OCI-LY1 (cell line): ENCODE measurements at regions not wholly inside any gene's neighbourhood (a gene's known extent, or its start where the extent isn't known, plus 50 kb on each side); places are given as distances from the start of the nearest gene placed in this dataset.

Experiments used
- H2AFZ ChIP-seq: fragments of 200-600 bp; sonication (generic), shearing (Covaris generic); 2 replicates; pipeline ENCODE4 v1.6.0; 2014; ENCODE audit warnings: antibody characterized with exemption, mild to moderate bottlenecking, low read length
- H3F3A ChIP-seq: fragments of 200-600 bp; sonication (generic), shearing (Covaris generic); 2 replicates; pipeline ENCODE4 v1.6.0; 2014; ENCODE audit warnings: mild to moderate bottlenecking, antibody characterized with exemption, low read length, moderate library complexity; ENCODE audit not compliant: insufficient read depth
- H3K27ac ChIP-seq: fragments of 200-600 bp; sonication (generic); 2 replicates; pipeline ENCODE4 v1.5.1; 2014; ENCODE audit warnings: low read length, mixed run types, mild to moderate bottlenecking, low read depth; ENCODE audit not compliant: poor library complexity, severe bottlenecking
- H3K27me3 ChIP-seq: fragments of 200-600 bp; sonication (generic); 2 replicates; pipeline ENCODE4 v1.6.0; 2014; ENCODE audit warnings: antibody characterized with exemption, mild to moderate bottlenecking, low read length, moderate library complexity; ENCODE audit not compliant: insufficient read depth
- H3K36me3 ChIP-seq: fragments of 200-600 bp; sonication (generic); 2 replicates; pipeline ENCODE4 v1.6.1; 2014; ENCODE audit warnings: mild to moderate bottlenecking, antibody characterized with exemption, low read length, moderate library complexity, mixed read lengths; ENCODE audit not compliant: insufficient read depth
- H3K4me1 ChIP-seq: fragments of 200-600 bp; sonication (generic); 2 replicates; pipeline ENCODE4 v1.5.1; 2014; ENCODE audit warnings: mild to moderate bottlenecking, low read length, moderate library complexity; ENCODE audit not compliant: insufficient read depth, severe bottlenecking
- H3K4me2 ChIP-seq: fragments of 200-600 bp; sonication (generic), shearing (Covaris generic); 2 replicates; pipeline ENCODE4 v1.6.1; 2014; ENCODE audit warnings: low read length
- H3K4me3 ChIP-seq: fragments of 200-600 bp; sonication (generic); 2 replicates; pipeline ENCODE4 v1.5.1; 2014; ENCODE audit warnings: low read length, low read depth, mild to moderate bottlenecking, mixed read lengths; ENCODE audit not compliant: poor library complexity, severe bottlenecking
- H3K79me2 ChIP-seq: fragments of 200-600 bp; shearing (Covaris generic); 2 replicates; pipeline ENCODE4 v1.6.1; 2016; ENCODE audit warnings: mixed run types, low read length, mixed read lengths; ENCODE audit not compliant: insufficient read depth
- H3K9ac ChIP-seq: fragments of 200-600 bp; sonication (generic), shearing (Covaris generic); 2 replicates; pipeline ENCODE4 v1.6.1; 2014; ENCODE audit warnings: mild to moderate bottlenecking, low read length, mixed read lengths
- H3K9me2 ChIP-seq: fragments of 200-600 bp; sonication (generic), shearing (Covaris generic); 2 replicates; pipeline ENCODE4 v1.6.1; 2014; ENCODE audit warnings: low read depth, mild to moderate bottlenecking, low read length, mixed read lengths
- H3K9me3 ChIP-seq: fragments of 200-600 bp; shearing (Covaris generic); 2 replicates; pipeline ENCODE4 v1.6.1; 2014; ENCODE audit warnings: low read length, mixed read lengths
- H4K20me1 ChIP-seq: fragments of 200-600 bp; sonication (generic), shearing (Covaris generic); 2 replicates; pipeline ENCODE4 v1.6.0; 2016; ENCODE audit warnings: mild to moderate bottlenecking, low read length; ENCODE audit not compliant: insufficient read depth
- EZH2 ChIP-seq: fragments of 200-600 bp; sonication (generic), shearing (Covaris generic); IDR thresholded peaks from 2 replicates; pipeline ENCODE4 v1.8.0; 2017; ENCODE audit warnings: borderline replicate concordance, mixed run types, mild to moderate bottlenecking, antibody characterized with exemption, low read length, moderate library complexity, mixed read lengths
- TF ChIP-seq, protein P1 (sequence below): fragments of 200-600 bp; sonication (generic), shearing (Covaris generic); IDR thresholded peaks from 2 replicates; pipeline ENCODE4 v1.5.1; 2017; ENCODE audit warnings: mild to moderate bottlenecking, antibody characterized with exemption, low read length, moderate library complexity, mixed read lengths

GRCh38 chr2:13218205-13218604 is 501.5 kb downstream of the TRIB2 start:
- no peak overlapping the region for H2AFZ ChIP-seq
- no peak overlapping the region for H3K4me3 ChIP-seq
- no peaks in the 10 kb centered on the region for H3K9me3 ChIP-seq
- no peak overlapping the region for H3K27ac ChIP-seq
- no peak overlapping the region for H3K9ac ChIP-seq
- no peak overlapping the region for H3K4me2 ChIP-seq
- H3K9me2 ChIP-seq: no peaks in the 10 kb centered on the region
- H3K4me1 ChIP-seq: no peaks in the 10 kb centered on the region
- no peaks in the 10 kb centered on the region for H3K79me2 ChIP-seq
- no peaks in the 10 kb centered on the region for H3F3A ChIP-seq
- TF ChIP-seq, protein P1, sequence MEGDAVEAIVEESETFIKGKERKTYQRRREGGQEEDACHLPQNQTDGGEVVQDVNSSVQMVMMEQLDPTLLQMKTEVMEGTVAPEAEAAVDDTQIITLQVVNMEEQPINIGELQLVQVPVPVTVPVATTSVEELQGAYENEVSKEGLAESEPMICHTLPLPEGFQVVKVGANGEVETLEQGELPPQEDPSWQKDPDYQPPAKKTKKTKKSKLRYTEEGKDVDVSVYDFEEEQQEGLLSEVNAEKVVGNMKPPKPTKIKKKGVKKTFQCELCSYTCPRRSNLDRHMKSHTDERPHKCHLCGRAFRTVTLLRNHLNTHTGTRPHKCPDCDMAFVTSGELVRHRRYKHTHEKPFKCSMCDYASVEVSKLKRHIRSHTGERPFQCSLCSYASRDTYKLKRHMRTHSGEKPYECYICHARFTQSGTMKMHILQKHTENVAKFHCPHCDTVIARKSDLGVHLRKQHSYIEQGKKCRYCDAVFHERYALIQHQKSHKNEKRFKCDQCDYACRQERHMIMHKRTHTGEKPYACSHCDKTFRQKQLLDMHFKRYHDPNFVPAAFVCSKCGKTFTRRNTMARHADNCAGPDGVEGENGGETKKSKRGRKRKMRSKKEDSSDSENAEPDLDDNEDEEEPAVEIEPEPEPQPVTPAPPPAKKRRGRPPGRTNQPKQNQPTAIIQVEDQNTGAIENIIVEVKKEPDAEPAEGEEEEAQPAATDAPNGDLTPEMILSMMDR: no peak
- TF ChIP-seq EZH2: no peak
- no peaks in the 10 kb centered on the region for H3K36me3 ChIP-seq
- H3K27me3 ChIP-seq: no peaks in the 10 kb centered on the region
- H4K20me1 ChIP-seq: no peaks in the 10 kb centered on the region

DNA sequence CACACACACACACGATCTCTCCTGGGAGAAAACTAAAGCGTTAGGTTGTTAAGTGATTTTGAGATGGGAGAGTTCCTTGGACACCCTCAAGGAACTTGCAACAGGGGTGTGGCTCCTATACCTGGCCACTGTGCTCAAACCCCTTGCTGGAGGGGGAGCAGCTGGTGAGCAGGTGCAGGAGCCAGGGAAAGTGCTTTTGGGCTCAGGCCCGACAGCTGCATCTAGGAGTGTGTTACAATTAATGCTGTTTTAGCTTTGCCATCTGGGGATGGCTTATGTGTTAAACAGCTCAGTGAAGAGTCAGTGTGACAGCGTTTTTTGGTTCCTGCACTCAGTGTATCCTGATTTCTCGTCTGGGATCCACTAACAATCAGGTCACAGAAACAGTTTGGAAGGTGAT is 510.8 kb downstream of the TRIB2 start:
- no peaks in the 10 kb centered on the region for H3K36me3 ChIP-seq
- no peaks in the 10 kb centered on the region for H3K79me2 ChIP-seq
- H3K4me1 ChIP-seq: no peaks in the 10 kb centered on the region
- H3K4me3 ChIP-seq: no peak overlapping the region
- no peaks in the 10 kb centered on the region for H3K9me2 ChIP-seq
- no peak overlapping the region for H3K4me2 ChIP-seq
- H3K27ac ChIP-seq: no peak overlapping the region
- H3F3A ChIP-seq: no peaks in the 10 kb centered on the region
- TF ChIP-seq EZH2: no peak
- TF ChIP-seq, protein P1: no peak
- no peaks in the 10 kb centered on the region for H4K20me1 ChIP-seq
- no peak overlapping the region for H3K9ac ChIP-seq
- no peak overlapping the region for H2AFZ ChIP-seq
- H3K27me3 ChIP-seq: no peaks in the 10 kb centered on the region
- no peaks in the 10 kb centered on the region for H3K9me3 ChIP-seq

- Histone ChIP-seq H2AFZ (no peak overlapping the region), H3K9me2 (no peaks in the 10 kb centered on the region), H3K9me3 (no peaks in the 10 kb centered on the region), H3K4me2 (no peak overlapping the region), H4K20me1 (no peaks in the 10 kb centered on the region), H3F3A (no peaks in the 10 kb centered on the region), H3K4me1 (no peaks in the 10 kb centered on the region), H3K9ac (no peak overlapping the region), H3K27me3 (no peaks in the 10 kb centered on the region), H3K27ac (no peak overlapping the region), H3K36me3 (no peaks in the 10 kb centered on the region), H3K4me3 (no peak overlapping the region), H3K79me2 (no peaks in the 10 kb centered on the region)
- TF ChIP-seq, protein P1: no peak
- no peak for TF ChIP-seq EZH2
Measured at GRCh38 chr2:13230221-13230620, 513.5 kb downstream of the TRIB2 start.
